ENCODE measurements at regions not wholly inside any gene's neighbourhood (a gene's known extent, or its start where the extent isn't known, plus 50 kb on each side); places are given as distances from the start of the nearest gene placed in this dataset.

DNA sequence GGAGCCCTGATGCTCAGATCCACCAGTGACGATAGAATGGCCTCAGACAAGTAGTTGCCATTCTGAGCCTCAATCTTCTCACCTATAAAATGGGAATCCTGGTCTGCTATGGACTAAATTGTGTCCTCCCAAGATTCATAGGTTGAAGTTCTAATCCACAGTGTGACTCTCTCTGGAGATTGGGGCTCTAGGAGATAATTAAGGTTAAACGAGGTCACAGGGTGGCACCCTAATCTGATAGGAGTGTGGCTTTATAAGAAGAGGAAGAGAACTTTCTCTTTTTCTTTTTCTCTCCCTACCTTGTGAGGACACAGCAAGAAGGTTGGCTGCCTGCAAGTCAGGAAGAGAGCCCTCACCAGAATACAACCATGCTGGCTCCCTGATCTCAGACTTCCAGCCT lies 214.1 kb downstream of the KATNAL1 start:
- Histone ChIP-seq H3K27me3 (replicated peaks; ENCODE audit: insufficient read depth, low read depth, low read length, poor library complexity) (no peaks in the 10 kb centered on the region), H3K9me3 (ENCODE audit: low read depth, low read length, poor library complexity, severe bottlenecking) (no peaks in the 10 kb centered on the region), H3K4me1 (ENCODE audit: insufficient read depth, low read length, poor library complexity, severe bottlenecking) (no peaks in the 10 kb centered on the region), H3K4me3 (ENCODE audit: low read depth, low read length, poor library complexity, severe bottlenecking) (no peak overlapping the region), H3K36me3 (ENCODE audit: insufficient read depth, low read length, poor library complexity, severe bottlenecking) (no peaks in the 10 kb centered on the region), H3K27ac (ENCODE audit: low read depth, low read length, poor library complexity, severe bottlenecking) (no peak overlapping the region)
- no peak for TF ChIP-seq CTCF (conservative IDR thresholded peaks at IDR 0.05; ENCODE audit: low read depth, low read length)
- TF ChIP-seq EZH2 (IDR thresholded peaks at IDR 0.05; ENCODE audit: borderline replicate concordance, low read depth, low read length, poor library complexity, severe bottlenecking): no peak
- intact Hi-C loops (cut with micrococcal nuclease; ENCODE audit: unreplicated experiment): no loop called here
- CTCF ChIA-PET: no interaction called here
- BruUV-seq (replicated peaks): no TSS peak
- DNase-seq (ENCODE audit: low spot score): no peak
- POLR2A ChIA-PET (ENCODE audit: low non-redundant PET): no interaction called here

- ChIA-PET CTCF (no interaction called here), POLR2A (ENCODE audit: low non-redundant PET) (no interaction called here)
- intact Hi-C loops (cut with micrococcal nuclease; ENCODE audit: unreplicated experiment): no loop called here
- no TSS peak for BruUV-seq (replicated peaks)
- no peak for DNase-seq (ENCODE audit: low spot score)
- Histone ChIP-seq H3K9me3 (ENCODE audit: low read depth, low read length, poor library complexity, severe bottlenecking) (no peaks in the 10 kb centered on the region), H3K27ac (ENCODE audit: low read depth, low read length, poor library complexity, severe bottlenecking) (no peak overlapping the region), H3K27me3 (replicated peaks; ENCODE audit: insufficient read depth, low read depth, low read length, poor library complexity) (no peaks in the 10 kb centered on the region), H3K4me3 (ENCODE audit: low read depth, low read length, poor library complexity, severe bottlenecking) (no peak overlapping the region), H3K4me1 (ENCODE audit: insufficient read depth, low read length, poor library complexity, severe bottlenecking) (no peaks in the 10 kb centered on the region), H3K36me3 (ENCODE audit: insufficient read depth, low read length, poor library complexity, severe bottlenecking) (no peaks in the 10 kb centered on the region)
- TF ChIP-seq EZH2 (IDR thresholded peaks at IDR 0.05; ENCODE audit: borderline replicate concordance, low read depth, low read length, poor library complexity, severe bottlenecking): no peak
- TF ChIP-seq CTCF (conservative IDR thresholded peaks at IDR 0.05; ENCODE audit: low read depth, low read length): no peak
Observed at GRCh38 chr13:30091691-30092090, 215.7 kb downstream of the KATNAL1 start.

- POLR2A ChIA-PET (ENCODE audit: low non-redundant PET): no interaction called here
- Histone ChIP-seq H3K4me1 (ENCODE audit: insufficient read depth, low read length, poor library complexity, severe bottlenecking) (no peaks in the 10 kb centered on the region), H3K27me3 (replicated peaks; ENCODE audit: insufficient read depth, low read depth, low read length, poor library complexity) (no peaks in the 10 kb centered on the region), H3K9me3 (ENCODE audit: low read depth, low read length, poor library complexity, severe bottlenecking) (no peaks in the 10 kb centered on the region), H3K4me3 (ENCODE audit: low read depth, low read length, poor library complexity, severe bottlenecking) (no peak overlapping the region), H3K36me3 (ENCODE audit: insufficient read depth, low read length, poor library complexity, severe bottlenecking) (no peaks in the 10 kb centered on the region), H3K27ac (ENCODE audit: low read depth, low read length, poor library complexity, severe bottlenecking) (no peak overlapping the region)
- no TSS peak for BruUV-seq (replicated peaks)
- TF ChIP-seq EZH2 (IDR thresholded peaks at IDR 0.05; ENCODE audit: borderline replicate concordance, low read depth, low read length, poor library complexity, severe bottlenecking) (no peak), CTCF (conservative IDR thresholded peaks at IDR 0.05; ENCODE audit: low read depth, low read length) (no peak)
- CTCF ChIA-PET: no interaction called here
- no peak for DNase-seq (ENCODE audit: low spot score)
- intact Hi-C loops (cut with micrococcal nuclease; ENCODE audit: unreplicated experiment): no loop called here
Observed at GRCh38 chr13:30091035-30091434, 216.3 kb downstream of the KATNAL1 start.
